K562 (cell line): ENCODE measurements at regions not wholly inside any gene's neighbourhood (a gene's known extent, or its start where the extent isn't known, plus 50 kb on each side); places are given as distances from the start of the nearest gene placed in this dataset.

ENCODE experiments used
- ATAC-seq: fragments of 200-7000 bp; cut with Tn5 transposase; 3 replicates; pipeline ENCODE4 v1.9.1; 2020; ENCODE audit warnings: moderate library complexity
- BruUV-seq: library from RNA; stranded (reverse); fragments of 400-500 nt; replicated peaks from 2 replicates; lab custom pipeline; 2021; lab: Mats Ljungman, UMichigan
- CTCF ChIA-PET: fragments of 300-600 bp; formaldehyde crosslinking; extraction: SDS; loops from one replicate; lab custom pipeline; 2021; ENCODE audit warnings: low intra/inter-chr PET ratio; lab: Yijun Ruan, JAX
- POLR2A ChIA-PET: fragments of 300-600, 350-650 bp; sonication (Branson Sonifier 250); formaldehyde crosslinking; extraction: SDS; loops from one replicate; lab custom pipeline; 2021; ENCODE audit warnings: antibody characterized with exemption, inconsistent platforms; lab: Yijun Ruan, JAX
- DNase-seq, 4 experiments: peaks; one replicate each; pipeline versions ENCODE4 v3.0.0 to v3.0.0-alpha.2; 2011 to 2018; ENCODE audit warnings: low spot score in 3 of 4, mixed read lengths in 3 of 4; ENCODE audit errors: extremely low read depth in 1 of 4
- FAIRE-seq: peaks from 2 replicates; lab custom pipeline; 2011; peaks lifted over from hg19 to GRCh38; lab: Jason Lieb, UNC
- H2AFZ ChIP-seq: 2 replicates; pipeline ENCODE4 v1.6.0; 2011; ENCODE audit warnings: low read depth, low read length, control low read depth, inconsistent platforms
- H3K27ac ChIP-seq: fragments of 200-600 bp; 3 replicates; pipeline ENCODE4 v1.8.0; 2011; ENCODE audit warnings: low read depth, mild to moderate bottlenecking, control low read depth, inconsistent platforms, low read length, moderate library complexity, mixed read lengths; ENCODE audit errors: extremely low read depth
- H3K27me3 ChIP-seq, 2 experiments: fragments of 300-600 bp in 1 of 2; 2 replicates in 1 of 2; 3 replicates in 1 of 2; pipeline versions ENCODE4 v1.6.0 to v1.8.0; 2011; ENCODE audit warnings: inconsistent platforms in 2 of 2, low read length in 2 of 2, mild to moderate bottlenecking in 1 of 2, mixed read lengths in 1 of 2, moderate library complexity in 1 of 2; ENCODE audit not compliant: control insufficient read depth in 2 of 2, insufficient read depth in 2 of 2
- H3K36me3 ChIP-seq: fragments of 300-600 bp; 3 replicates; pipeline ENCODE4 v1.8.0; 2011; ENCODE audit warnings: mild to moderate bottlenecking, low read length, inconsistent platforms; ENCODE audit not compliant: control insufficient read depth, insufficient read depth
- H3K4me1 ChIP-seq, 2 experiments: fragments of 200-600 bp in 1 of 2; replicated peaks in 1 of 2; 2 replicates in 1 of 2; 3 replicates in 1 of 2; pipeline versions ENCODE4 v1.5.1 to v1.8.0; 2011; ENCODE audit warnings: inconsistent platforms in 2 of 2, low read length in 2 of 2, mild to moderate bottlenecking in 1 of 2, mixed read lengths in 1 of 2, moderate library complexity in 1 of 2; ENCODE audit not compliant: control insufficient read depth in 2 of 2, insufficient read depth in 2 of 2
- H3K4me2 ChIP-seq: 2 replicates; pipeline ENCODE4 v1.6.1; 2011; ENCODE audit warnings: low read length, control low read depth, inconsistent platforms, mixed read lengths; ENCODE audit not compliant: insufficient read depth
- H3K4me3 ChIP-seq: fragments of 200-600 bp; sonication (generic), shearing (Covaris generic); 2 replicates; pipeline ENCODE4 v1.5.1; 2016; ENCODE audit warnings: control low read depth, inconsistent platforms
- H3K79me2 ChIP-seq: fragments of 200-600 bp; 3 replicates; pipeline ENCODE4 v1.8.0; 2011; ENCODE audit warnings: low read length, inconsistent platforms; ENCODE audit not compliant: control insufficient read depth, insufficient read depth
- H3K9ac ChIP-seq, 2 experiments: 2 replicates each; pipeline versions ENCODE4 v1.6.0 to v1.6.1; 2011; ENCODE audit warnings: low read depth in 2 of 2, low read length in 2 of 2, control low read depth in 1 of 2, inconsistent platforms in 1 of 2, mild to moderate bottlenecking in 1 of 2, mixed read lengths in 1 of 2; ENCODE audit not compliant: insufficient read depth in 1 of 2
- H3K9me1 ChIP-seq: one replicate; pipeline ENCODE4 v1.6.0; 2011; ENCODE audit warnings: inconsistent platforms, mild to moderate bottlenecking, low read length, moderate library complexity; ENCODE audit not compliant: control insufficient read depth, insufficient read depth
- H3K9me3 ChIP-seq: replicated peaks from 2 replicates; pipeline ENCODE4 v1.5.1; 2011; ENCODE audit warnings: low read depth, low read length, inconsistent platforms; ENCODE audit not compliant: control insufficient read depth, insufficient read depth
- H4K20me1 ChIP-seq: replicated peaks from 2 replicates; pipeline ENCODE4 v1.6.1; 2011; ENCODE audit warnings: low read length, inconsistent platforms, mixed read lengths; ENCODE audit not compliant: control insufficient read depth, insufficient read depth
- ATF1 ChIP-seq, 2 experiments: fragments of 450-650 bp in 1 of 2; IDR thresholded peaks; 2 replicates each; pipeline ENCODE4 v1.6.1; 2016; ENCODE audit warnings: missing compliant biosample characterization in 1 of 2, missing genetic modification characterization in 1 of 2
- GABPA ChIP-seq: fragments of 200-800 bp; sonication (Bioruptor generic); conservative IDR thresholded peaks from 2 replicates; pipeline ENCODE4 v1.6.1; 2016; ENCODE audit warnings: low read depth, missing genetic modification characterization, missing compliant biosample characterization
- KLF16 ChIP-seq: IDR thresholded peaks from 2 replicates; pipeline ENCODE4 v1.6.1; 2016; ENCODE audit warnings: antibody characterized with exemption
- RBM25 ChIP-seq: fragments of 200-400 bp; formaldehyde crosslinking; IDR thresholded peaks from 2 replicates; pipeline ENCODE4 v1.6.1; 2018; ENCODE audit warnings: low read length, low read depth, moderate library complexity; ENCODE audit not compliant: severe bottlenecking
- RCOR1 ChIP-seq, 2 experiments: IDR thresholded peaks; 2 replicates each; pipeline ENCODE4 v1.6.1; 2012; ENCODE audit warnings: low read depth in 2 of 2, low read length in 2 of 2, borderline replicate concordance in 1 of 2, improper control_type of control experiment in 1 of 2
- SLC30A9 ChIP-seq: fragments of 250-450 bp; sonication (Bioruptor Pico); IDR thresholded peaks from 2 replicates; pipeline ENCODE4 v1.8.0; 2022; ENCODE audit warnings: mild to moderate bottlenecking, moderate library complexity
- SMAD3 ChIP-seq: fragments of 450-650 bp; formaldehyde crosslinking; conservative IDR thresholded peaks from 2 replicates; pipeline ENCODE4 v1.4.0; 2020; ENCODE audit warnings: mild to moderate bottlenecking
- TAF15 ChIP-seq: fragments of 200-400 bp; formaldehyde crosslinking; IDR thresholded peaks from 2 replicates; pipeline ENCODE4 v1.6.1; 2017; ENCODE audit warnings: mild to moderate bottlenecking, low read depth, low read length, moderate library complexity
- ZNF165 ChIP-seq: fragments of 250-450 bp; sonication (Bioruptor Pico); IDR thresholded peaks from 2 replicates; pipeline ENCODE4 v1.4.0; 2020; ENCODE audit warnings: borderline replicate concordance
- ZNF174 ChIP-seq: fragments of 250-450 bp; sonication (Bioruptor Pico); IDR thresholded peaks from 2 replicates; pipeline ENCODE4 v1.4.0; 2020; ENCODE audit warnings: mild to moderate bottlenecking
- ZNF197 ChIP-seq: fragments of 200-800 bp; sonication (Bioruptor generic); IDR thresholded peaks from 2 replicates; pipeline ENCODE4 v1.6.1; 2016; ENCODE audit warnings: low read depth, missing genetic modification characterization, missing compliant biosample characterization
- WGBS: fragments of 100-300 bp; shearing (Covaris generic); methylation state at CpG from one replicate; pipeline ENCODE4 v1.1.6; 2016; ENCODE audit warnings: low coverage, mixed read lengths; ENCODE audit not compliant: insufficient coverage; ENCODE audit errors: missing lambda C conversion rate; 5-methylcytosine and 5-hydroxymethylcytosine counted together
- in situ Hi-C: fragments of 300-500 bp; cut with MboI; formaldehyde crosslinking; loops from 4 replicates; pipeline ENCODE4 v1.15.0; 2018; ENCODE audit warnings: inconsistent platforms, mixed read lengths
- intact Hi-C: fragments of 100-400 bp; cut with micrococcal nuclease; formaldehyde crosslinking; loops from 2 replicates; pipeline ENCODE4 v1.14.2; 2022
- TF ChIP-seq, protein P1 (sequence below): sonication (generic); formaldehyde crosslinking; IDR thresholded peaks from 2 replicates; pipeline ENCODE4 v1.5.0; 2020; ENCODE audit warnings: missing genetic modification reagents

DNA sequence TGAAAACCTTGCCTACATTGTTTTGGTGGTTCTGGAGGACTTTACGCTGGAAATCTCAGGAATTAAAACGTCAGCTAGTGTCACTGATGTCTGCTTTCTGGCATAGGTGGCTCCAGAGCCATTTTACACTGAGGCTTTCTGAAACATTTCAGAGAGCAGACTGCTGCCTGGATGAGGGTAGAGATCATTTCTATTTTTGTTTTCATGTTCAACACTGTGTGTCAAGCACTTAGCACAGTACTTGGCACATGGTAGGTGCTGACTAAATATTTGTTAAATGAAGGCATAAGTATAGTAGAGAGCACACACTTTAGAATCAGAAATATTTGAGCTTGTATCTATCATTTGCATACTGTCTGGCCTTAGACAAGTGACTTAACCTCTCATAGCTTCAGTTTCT lies 59.1 kb upstream of the FRY start (continued):
- no peak for TF ChIP-seq GABPA (tag)
- TF ChIP-seq ZNF165 (CRISPR knock-in tag): no peak
- TF ChIP-seq ZNF174 (CRISPR knock-in tag): no peak
- TF ChIP-seq SLC30A9 (CRISPR knock-in tag): no peak
- no peak for TF ChIP-seq ATF1 (CRISPR knock-in tag; IDR thresholded peaks at IDR 0.05)
- no peak for TF ChIP-seq ATF1 (tag; IDR thresholded peaks at IDR 0.05)
- no peak for TF ChIP-seq RCOR1 (IDR thresholded peaks at IDR 0.05; ENCODE audit: borderline replicate concordance in 1 of 2, low read depth in 2 of 2, low read length in 2 of 2)
- TF ChIP-seq ZNF197: no peak
- TF ChIP-seq RBM25: no peak
- no peak for TF ChIP-seq TAF15

DNA sequence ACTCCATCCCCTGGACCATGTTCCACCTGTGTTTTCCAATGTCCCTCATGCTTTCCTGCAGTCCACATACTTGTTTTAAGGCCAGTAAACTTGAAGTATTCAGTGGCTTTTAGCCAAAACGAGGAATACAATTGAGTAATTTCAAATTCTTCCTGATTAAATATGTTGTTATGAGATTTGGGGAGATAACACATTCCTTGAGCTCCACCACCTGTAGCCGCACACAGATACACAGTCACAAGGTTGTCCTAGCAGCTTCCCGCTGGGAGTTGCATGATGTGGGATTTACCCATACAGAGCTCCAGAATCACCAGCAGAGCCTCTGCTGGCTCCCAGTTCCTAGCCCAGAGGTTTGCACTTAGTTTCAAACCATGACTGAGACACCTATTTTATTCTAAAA lies 53.6 kb upstream of the FRY start:
- no peaks in the 10 kb centered on the region for H3K27me3 ChIP-seq
- H3K9me3 ChIP-seq: no peaks in the 10 kb centered on the region
- FAIRE-seq (no peak), ATAC-seq (no peak)
- H3K4me1 ChIP-seq: no peaks in the 10 kb centered on the region
- H2AFZ ChIP-seq: no peak overlapping the region
- no peaks in the 10 kb centered on the region for H3K79me2 ChIP-seq
- H3K36me3 ChIP-seq: no peaks in the 10 kb centered on the region
- H3K4me3 ChIP-seq: no peak overlapping the region
- intact Hi-C loops: no loop called here
- no peak overlapping the region for H3K4me2 ChIP-seq
- no peaks in the 10 kb centered on the region for H4K20me1 ChIP-seq
- H3K9ac ChIP-seq: no peak overlapping the region
- H3K27ac ChIP-seq: no peak overlapping the region
- no TSS peak for BruUV-seq
- TF ChIP-seq SMAD3 (CRISPR knock-in tag): no peak
- no peak for TF ChIP-seq KLF16
- TF ChIP-seq, protein P1, sequence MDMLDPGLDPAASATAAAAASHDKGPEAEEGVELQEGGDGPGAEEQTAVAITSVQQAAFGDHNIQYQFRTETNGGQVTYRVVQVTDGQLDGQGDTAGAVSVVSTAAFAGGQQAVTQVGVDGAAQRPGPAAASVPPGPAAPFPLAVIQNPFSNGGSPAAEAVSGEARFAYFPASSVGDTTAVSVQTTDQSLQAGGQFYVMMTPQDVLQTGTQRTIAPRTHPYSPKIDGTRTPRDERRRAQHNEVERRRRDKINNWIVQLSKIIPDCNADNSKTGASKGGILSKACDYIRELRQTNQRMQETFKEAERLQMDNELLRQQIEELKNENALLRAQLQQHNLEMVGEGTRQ (CRISPR knock-in tag): no peak
- TF ChIP-seq, all 486 proteins: peak for 0
- in situ Hi-C loops: no loop called here
- WGBS: 0% methylated on average over 3 of the region's 3 CpGs
- POLR2A ChIA-PET: no interaction called here
- CTCF ChIA-PET: no interaction called here
- no peaks in the 10 kb centered on the region for H3K9me1 ChIP-seq
- DNase-seq: no peak
